ENCODE measurements at regions not wholly inside any gene's neighbourhood (a gene's known extent, or its start where the extent isn't known, plus 50 kb on each side); places are given as distances from the start of the nearest gene placed in this dataset.
"Not testable (repeated sequence)": the region's sequence is repeated elsewhere in the genome, so short reads cannot be mapped to it uniquely, and the experiment has no call there.

DNA sequence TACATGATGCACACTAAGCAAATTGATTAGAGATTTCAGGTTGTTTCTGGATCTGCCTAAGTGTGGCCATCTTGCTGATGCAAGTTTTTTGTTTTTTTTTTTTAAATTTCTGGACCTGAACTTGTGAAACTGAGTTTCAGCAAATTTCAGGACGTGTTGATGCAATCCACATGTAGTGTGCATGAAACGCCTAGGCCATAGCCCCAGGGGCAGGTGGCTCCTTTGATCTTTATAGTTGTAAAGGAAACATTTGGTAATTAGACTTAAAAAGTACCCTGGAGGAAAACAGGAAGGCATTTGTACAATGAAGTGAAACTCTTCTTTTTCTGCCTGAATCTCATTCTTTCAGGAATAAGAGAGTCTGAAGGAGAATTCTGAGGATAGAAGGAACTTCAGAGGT, 162.2 kb upstream of the LHX8 start (continued):
- TF ChIP-seq, protein P1, sequence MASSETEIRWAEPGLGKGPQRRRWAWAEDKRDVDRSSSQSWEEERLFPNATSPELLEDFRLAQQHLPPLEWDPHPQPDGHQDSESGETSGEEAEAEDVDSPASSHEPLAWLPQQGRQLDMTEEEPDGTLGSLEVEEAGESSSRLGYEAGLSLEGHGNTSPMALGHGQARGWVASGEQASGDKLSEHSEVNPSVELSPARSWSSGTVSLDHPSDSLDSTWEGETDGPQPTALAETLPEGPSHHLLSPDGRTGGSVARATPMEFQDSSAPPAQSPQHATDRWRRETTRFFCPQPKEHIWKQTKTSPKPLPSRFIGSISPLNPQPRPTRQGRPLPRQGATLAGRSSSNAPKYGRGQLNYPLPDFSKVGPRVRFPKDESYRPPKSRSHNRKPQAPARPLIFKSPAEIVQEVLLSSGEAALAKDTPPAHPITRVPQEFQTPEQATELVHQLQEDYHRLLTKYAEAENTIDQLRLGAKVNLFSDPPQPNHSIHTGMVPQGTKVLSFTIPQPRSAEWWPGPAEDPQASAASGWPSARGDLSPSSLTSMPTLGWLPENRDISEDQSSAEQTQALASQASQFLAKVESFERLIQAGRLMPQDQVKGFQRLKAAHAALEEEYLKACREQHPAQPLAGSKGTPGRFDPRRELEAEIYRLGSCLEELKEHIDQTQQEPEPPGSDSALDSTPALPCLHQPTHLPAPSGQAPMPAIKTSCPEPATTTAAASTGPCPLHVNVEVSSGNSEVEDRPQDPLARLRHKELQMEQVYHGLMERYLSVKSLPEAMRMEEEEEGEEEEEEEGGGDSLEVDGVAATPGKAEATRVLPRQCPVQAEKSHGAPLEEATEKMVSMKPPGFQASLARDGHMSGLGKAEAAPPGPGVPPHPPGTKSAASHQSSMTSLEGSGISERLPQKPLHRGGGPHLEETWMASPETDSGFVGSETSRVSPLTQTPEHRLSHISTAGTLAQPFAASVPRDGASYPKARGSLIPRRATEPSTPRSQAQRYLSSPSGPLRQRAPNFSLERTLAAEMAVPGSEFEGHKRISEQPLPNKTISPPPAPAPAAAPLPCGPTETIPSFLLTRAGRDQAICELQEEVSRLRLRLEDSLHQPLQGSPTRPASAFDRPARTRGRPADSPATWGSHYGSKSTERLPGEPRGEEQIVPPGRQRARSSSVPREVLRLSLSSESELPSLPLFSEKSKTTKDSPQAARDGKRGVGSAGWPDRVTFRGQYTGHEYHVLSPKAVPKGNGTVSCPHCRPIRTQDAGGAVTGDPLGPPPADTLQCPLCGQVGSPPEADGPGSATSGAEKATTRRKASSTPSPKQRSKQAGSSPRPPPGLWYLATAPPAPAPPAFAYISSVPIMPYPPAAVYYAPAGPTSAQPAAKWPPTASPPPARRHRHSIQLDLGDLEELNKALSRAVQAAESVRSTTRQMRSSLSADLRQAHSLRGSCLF (CRISPR knock-in tag; IDR thresholded peaks at IDR 0.05; ENCODE audit: borderline replicate concordance) = no peak
- TF ChIP-seq IKZF1 (IDR thresholded peaks at IDR 0.05) (no peak), SRY (CRISPR knock-in tag; IDR thresholded peaks at IDR 0.05) (no peak)

DNA sequence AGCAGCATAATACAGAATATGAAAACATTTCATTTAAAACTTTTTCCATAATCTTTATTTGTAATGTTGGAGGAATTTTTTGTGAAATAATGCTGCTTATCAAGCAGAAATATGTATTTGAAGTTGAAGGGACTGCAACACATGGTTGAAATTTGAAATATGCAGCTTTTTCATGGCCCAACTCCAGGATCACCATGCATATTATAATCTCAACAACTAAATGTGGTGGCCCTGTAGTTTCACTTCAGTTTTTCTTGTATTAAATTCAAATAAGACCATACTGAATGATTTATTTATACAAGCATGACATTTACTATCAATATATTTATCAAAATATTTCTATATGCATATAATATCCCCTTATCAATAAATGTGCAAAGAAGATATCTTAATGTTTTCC, 157.7 kb upstream of the LHX8 start:
- no TSS peak for BruUV-seq (replicated peaks)
- no peaks in the 10 kb centered on the region for H3K27me3 ChIP-seq (ENCODE audit: control insufficient read depth in 1 of 2, insufficient read depth in 2 of 2, low read length in 2 of 2)
- no peak for ATAC-seq
- no peak overlapping the region for H3K4me2 ChIP-seq (ENCODE audit: low read depth, low read length)
- intact Hi-C loops (cut with micrococcal nuclease; ENCODE audit: unreplicated experiment) (no loop called here), in situ Hi-C loops (cut with HindIII; ENCODE audit: extremely low pct_ligation_motif_present, low pct_unique_long_range_greater_than_20kb) (no loop called here)
- POLR2A ChIA-PET = no interaction called here
- H4K20me1 ChIP-seq (ENCODE audit: insufficient read depth, low read length) = no peaks in the 10 kb centered on the region
- H2AFZ ChIP-seq (ENCODE audit: low read length) = no peak overlapping the region
- H3K27ac ChIP-seq (ENCODE audit: extremely low read length, insufficient read depth, low read length) = no peak overlapping the region
- CTCF ChIA-PET (ENCODE audit: low intra/inter-chr PET ratio, low total read pairs) = no interaction called here
- TF ChIP-seq ZNF546 (CRISPR knock-in tag; conservative IDR thresholded peaks at IDR 0.05) (no peak), ZNF20 (CRISPR knock-in tag; IDR thresholded peaks at IDR 0.05) (no peak), NKX3-1 (CRISPR knock-in tag; IDR thresholded peaks at IDR 0.05) (no peak), GABPA (IDR thresholded peaks at IDR 0.05; ENCODE audit: low read depth, low read length) (no peak), GABPA (CRISPR knock-in tag; IDR thresholded peaks at IDR 0.05; ENCODE audit: low read depth) (no peak), NRL (CRISPR knock-in tag; IDR thresholded peaks at IDR 0.05; ENCODE audit: borderline replicate concordance) (no peak), ZFP36L2 (CRISPR knock-in tag; IDR thresholded peaks at IDR 0.05) (no peak)
- no peaks in the 10 kb centered on the region for H3K79me2 ChIP-seq (ENCODE audit: insufficient read depth, low read length)
- H3K36me3 ChIP-seq (replicated peaks in 1 of 2; ENCODE audit: control insufficient read depth in 1 of 2, insufficient read depth in 2 of 2, low read length in 2 of 2) = no peaks in the 10 kb centered on the region
- H3K4me1 ChIP-seq (ENCODE audit: insufficient read depth, low read length) = no peaks in the 10 kb centered on the region
- no peaks in the 10 kb centered on the region for H3K9me3 ChIP-seq (ENCODE audit: low read length)
- FAIRE-seq = no peak
- no peak overlapping the region for H3K9ac ChIP-seq (ENCODE audit: insufficient read depth, low read depth, low read length)
- no peak for DNase-seq (ENCODE audit: low spot score)
- H3K4me3 ChIP-seq (replicated peaks in 1 of 3; ENCODE audit: insufficient read depth in 1 of 3, low read depth in 2 of 3, low read length in 3 of 3) = no peak overlapping the region

DNA sequence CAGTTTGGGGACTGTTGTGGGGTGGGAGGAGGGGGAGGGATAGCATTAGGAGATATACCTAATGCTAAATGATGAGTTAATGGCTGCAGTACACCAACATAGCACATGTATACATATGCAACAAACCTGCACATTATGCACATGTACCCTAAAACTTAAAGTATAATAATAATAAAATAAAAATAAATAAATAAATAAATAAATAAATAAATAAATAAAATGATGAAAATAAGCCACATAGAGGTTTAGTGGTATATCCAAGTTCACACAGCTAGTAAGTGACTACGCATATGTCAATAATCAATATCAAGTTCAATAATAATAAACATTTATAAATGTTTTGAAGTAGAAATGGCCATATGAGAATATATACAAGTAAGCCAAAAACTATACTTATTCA, 141.7 kb upstream of the LHX8 start:
- H3K9ac ChIP-seq (ENCODE audit: insufficient read depth, low read depth, low read length); H3K36me3 ChIP-seq (replicated peaks in 1 of 2; ENCODE audit: control insufficient read depth in 1 of 2, insufficient read depth in 2 of 2, low read length in 2 of 2); in situ Hi-C loops (cut with HindIII; ENCODE audit: extremely low pct_ligation_motif_present, low pct_unique_long_range_greater_than_20kb); H3K27me3 ChIP-seq (ENCODE audit: control insufficient read depth in 1 of 2, insufficient read depth in 2 of 2, low read length in 2 of 2); CTCF ChIA-PET (ENCODE audit: low intra/inter-chr PET ratio, low total read pairs); ATAC-seq; H3K4me2 ChIP-seq (ENCODE audit: low read depth, low read length); H3K79me2 ChIP-seq (ENCODE audit: insufficient read depth, low read length); DNase-seq (ENCODE audit: low spot score); BruUV-seq (replicated peaks); H2AFZ ChIP-seq (ENCODE audit: low read length); H4K20me1 ChIP-seq (ENCODE audit: insufficient read depth, low read length); intact Hi-C loops (cut with micrococcal nuclease; ENCODE audit: unreplicated experiment); H3K9me3 ChIP-seq (ENCODE audit: low read length); FAIRE-seq; H3K4me1 ChIP-seq (ENCODE audit: insufficient read depth, low read length); POLR2A ChIA-PET; H3K4me3 ChIP-seq (replicated peaks in 1 of 3; ENCODE audit: insufficient read depth in 1 of 3, low read depth in 2 of 3, low read length in 3 of 3); H3K27ac ChIP-seq (ENCODE audit: extremely low read length, insufficient read depth, low read length): not testable (repeated sequence)
- 92% methylated on average over 1 of the region's 1 CpG for WGBS (ENCODE audit: low lambda C conversion rate)
